ENCODE measurements at regions not wholly inside any gene's neighbourhood (a gene's known extent, or its start where the extent isn't known, plus 50 kb on each side); places are given as distances from the start of the nearest gene placed in this dataset.

DNA sequence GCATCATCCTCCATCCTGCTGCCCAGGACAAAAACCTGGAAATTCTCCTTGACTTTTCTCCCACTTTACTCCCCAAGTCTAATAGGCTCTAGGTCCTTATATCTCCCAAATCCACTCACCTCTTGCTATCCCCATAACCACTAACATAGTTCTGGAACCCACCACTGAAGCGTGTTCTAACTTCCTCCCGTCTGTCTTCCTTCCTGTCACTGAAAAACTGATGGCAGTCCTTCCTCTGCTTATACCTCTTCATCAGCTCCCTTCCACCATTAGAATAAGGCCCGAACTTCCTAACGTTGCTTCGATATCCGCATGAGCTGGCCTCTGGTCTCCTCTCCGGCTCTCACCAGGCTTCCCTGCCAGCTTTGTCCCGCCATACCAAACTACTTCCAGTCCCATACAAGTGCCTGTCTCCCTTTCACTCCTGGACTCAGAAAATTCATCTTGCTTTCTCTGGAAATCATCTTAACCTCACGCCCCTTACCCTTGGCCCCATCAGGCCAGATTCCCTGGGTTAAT lies 63.0 kb upstream of the BCL2L14 start:
- no peak for FAIRE-seq
- no peak overlapping the region for H2AFZ ChIP-seq (ENCODE audit: low read depth, low read length)

DNA sequence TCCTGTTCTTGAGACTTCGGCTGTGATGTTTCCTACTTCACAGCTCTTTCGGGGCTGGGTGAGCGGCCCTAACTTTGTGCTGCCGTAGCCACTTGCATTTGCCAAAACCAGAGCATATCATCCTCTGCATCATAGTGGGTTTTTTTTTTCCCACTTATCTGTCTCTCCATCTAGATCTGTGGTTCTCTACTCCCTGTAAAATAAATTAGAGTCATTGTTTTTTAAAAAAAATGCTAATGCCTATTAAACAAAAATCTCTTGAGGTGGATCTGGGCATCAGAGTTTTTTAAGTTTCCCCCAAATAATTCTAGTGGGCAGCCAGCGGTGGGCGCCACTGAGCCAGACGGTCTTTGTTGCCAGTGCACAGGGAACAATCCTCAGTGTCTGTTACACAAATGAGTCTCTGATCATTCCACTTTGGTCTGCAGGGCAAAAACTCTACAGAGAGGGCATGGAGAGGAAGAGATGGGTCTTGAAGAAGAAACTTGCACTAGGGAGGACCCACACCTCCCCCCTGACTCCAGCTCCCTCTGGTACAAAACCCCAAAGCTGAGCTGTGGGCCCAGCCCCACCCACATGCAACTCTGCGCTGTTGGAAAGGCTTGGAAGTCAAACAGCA lies 62.4 kb upstream of the BCL2L14 start:
- DNase-seq (ENCODE audit: low read depth) (peak; percentile 43), FAIRE-seq (no peak)
- Histone ChIP-seq H3K9me3 (ENCODE audit: insufficient read depth, low read depth, low read length) (no peaks in the 10 kb centered on the region), H3K4me2 (ENCODE audit: low read length) (no peak overlapping the region), H3K79me2 (ENCODE audit: insufficient read depth, low read length) (no peaks in the 10 kb centered on the region), H3K4me3 (ENCODE audit: insufficient read depth, low read depth, low read length) (no peak overlapping the region), H3K9ac (ENCODE audit: low read length) (no peak overlapping the region), H3K27ac (ENCODE audit: low read depth, low read length) (peak overlapping the region; percentile 39), H3K27me3 (ENCODE audit: insufficient read depth, low read length) (no peaks in the 10 kb centered on the region), H2AFZ (ENCODE audit: low read depth, low read length) (no peak overlapping the region), H4K20me1 (ENCODE audit: insufficient read depth, low read length) (no peaks in the 10 kb centered on the region), H3K36me3 (ENCODE audit: insufficient read depth, low read length) (no peaks in the 10 kb centered on the region), H3K4me1 (ENCODE audit: insufficient read depth, low read length) (peaks cover 41% of the 10 kb centered on the region)
- TF ChIP-seq, protein P1, sequence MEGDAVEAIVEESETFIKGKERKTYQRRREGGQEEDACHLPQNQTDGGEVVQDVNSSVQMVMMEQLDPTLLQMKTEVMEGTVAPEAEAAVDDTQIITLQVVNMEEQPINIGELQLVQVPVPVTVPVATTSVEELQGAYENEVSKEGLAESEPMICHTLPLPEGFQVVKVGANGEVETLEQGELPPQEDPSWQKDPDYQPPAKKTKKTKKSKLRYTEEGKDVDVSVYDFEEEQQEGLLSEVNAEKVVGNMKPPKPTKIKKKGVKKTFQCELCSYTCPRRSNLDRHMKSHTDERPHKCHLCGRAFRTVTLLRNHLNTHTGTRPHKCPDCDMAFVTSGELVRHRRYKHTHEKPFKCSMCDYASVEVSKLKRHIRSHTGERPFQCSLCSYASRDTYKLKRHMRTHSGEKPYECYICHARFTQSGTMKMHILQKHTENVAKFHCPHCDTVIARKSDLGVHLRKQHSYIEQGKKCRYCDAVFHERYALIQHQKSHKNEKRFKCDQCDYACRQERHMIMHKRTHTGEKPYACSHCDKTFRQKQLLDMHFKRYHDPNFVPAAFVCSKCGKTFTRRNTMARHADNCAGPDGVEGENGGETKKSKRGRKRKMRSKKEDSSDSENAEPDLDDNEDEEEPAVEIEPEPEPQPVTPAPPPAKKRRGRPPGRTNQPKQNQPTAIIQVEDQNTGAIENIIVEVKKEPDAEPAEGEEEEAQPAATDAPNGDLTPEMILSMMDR (IDR thresholded peaks at IDR 0.05; ENCODE audit: insufficient read depth, low read depth, low read length), result peak; percentile 36
- TF ChIP-seq EZH2 (IDR thresholded peaks at IDR 0.05; ENCODE audit: insufficient read depth, low read length), result no peak
- peaks cover 36% of the 10 kb centered on the region for H3K4me1 Mint-ChIP-seq (ENCODE audit: low read depth, unreplicated experiment)
- no peaks in the 10 kb centered on the region for H3K36me3 Mint-ChIP-seq (ENCODE audit: low read depth, unreplicated experiment)
- H3K4me3 Mint-ChIP-seq (ENCODE audit: unreplicated experiment), result no peak overlapping the region
- H3K27me3 Mint-ChIP-seq (ENCODE audit: low read depth, unreplicated experiment), result peaks cover 6% of the 10 kb centered on the region
- peak overlapping the region; percentile 50 for H3K27ac Mint-ChIP-seq (ENCODE audit: unreplicated experiment)
- H3K9me3 Mint-ChIP-seq (ENCODE audit: unreplicated experiment), result peaks cover 7% of the 10 kb centered on the region

More for the DNA sequence above, 63.0 kb upstream of the BCL2L14 start:
- Histone ChIP-seq H3K36me3 (ENCODE audit: insufficient read depth, low read length) (no peaks in the 10 kb centered on the region), H3K4me1 (ENCODE audit: insufficient read depth, low read length) (peaks cover 41% of the 10 kb centered on the region), H3K9ac (ENCODE audit: low read length) (peak overlapping the region; percentile 25), H3K9me3 (ENCODE audit: insufficient read depth, low read depth, low read length) (no peaks in the 10 kb centered on the region), H3K4me2 (ENCODE audit: low read length) (no peak overlapping the region), H3K4me3 (ENCODE audit: insufficient read depth, low read depth, low read length) (no peak overlapping the region), H3K27me3 (ENCODE audit: insufficient read depth, low read length) (no peaks in the 10 kb centered on the region), H3K27ac (ENCODE audit: low read depth, low read length) (peak overlapping the region; percentile 71), H3K79me2 (ENCODE audit: insufficient read depth, low read length) (no peaks in the 10 kb centered on the region), H4K20me1 (ENCODE audit: insufficient read depth, low read length) (no peaks in the 10 kb centered on the region)
- Mint-ChIP-seq H3K36me3 (ENCODE audit: low read depth, unreplicated experiment) (no peaks in the 10 kb centered on the region), H3K27ac (ENCODE audit: unreplicated experiment) (peak overlapping the region; percentile 56), H3K4me3 (ENCODE audit: unreplicated experiment) (no peak overlapping the region), H3K9me3 (ENCODE audit: unreplicated experiment) (peaks cover 7% of the 10 kb centered on the region), H3K27me3 (ENCODE audit: low read depth, unreplicated experiment) (peaks cover 8% of the 10 kb centered on the region), H3K4me1 (ENCODE audit: low read depth, unreplicated experiment) (peaks cover 36% of the 10 kb centered on the region)
- TF ChIP-seq EZH2 (IDR thresholded peaks at IDR 0.05; ENCODE audit: insufficient read depth, low read length), result no peak
- TF ChIP-seq, protein P1 (IDR thresholded peaks at IDR 0.05; ENCODE audit: insufficient read depth, low read depth, low read length), result no peak
- no peak for DNase-seq (ENCODE audit: low read depth)

All from astrocyte (in vitro differentiated cells and primary cell).